Lower lobe of right lung (tissue), 2 donors: ENCODE measurements at regions not wholly inside any gene's neighbourhood (a gene's known extent, or its start where the extent isn't known, plus 50 kb on each side); places are given as distances from the start of the nearest gene placed in this dataset.

ENCODE experiments used
- ATAC-seq, 2 donors: fragments of 200-7000 bp; cut with Tn5 transposase; one replicate each; pipeline ENCODE4 v1.9.1; 2020 to 2022; ENCODE audit warnings: mild to moderate bottlenecking in 2 of 2, moderate library complexity in 2 of 2
- DNase-seq: peaks from one replicate; pipeline ENCODE4 v3.0.0-alpha.2; 2020
- H3K27ac ChIP-seq: fragments of 200-600 bp; one replicate; pipeline ENCODE4 v1.8.0; 2022
- H3K27me3 ChIP-seq: fragments of 200-600 bp; one replicate; pipeline ENCODE4 v1.8.0; 2022; ENCODE audit warnings: low read depth
- H3K36me3 ChIP-seq: fragments of 200-600 bp; one replicate; pipeline ENCODE4 v1.8.0; 2022; ENCODE audit warnings: mild to moderate bottlenecking
- H3K4me1 ChIP-seq: fragments of 200-600 bp; one replicate; pipeline ENCODE4 v1.8.0; 2022
- H3K4me3 ChIP-seq: fragments of 200-600 bp; one replicate; pipeline ENCODE4 v1.8.0; 2022; ENCODE audit warnings: mild to moderate bottlenecking
- H3K9me3 ChIP-seq: fragments of 200-600 bp; one replicate; pipeline ENCODE4 v1.8.0; 2022
- intact Hi-C: fragments of 100-400 bp; cut with DNase I; formaldehyde crosslinking; loops from one replicate; pipeline ENCODE4 v1.11.0; 2022
- TF ChIP-seq, protein P1 (sequence below): fragments of 200-600 bp; IDR thresholded peaks from one replicate; pipeline ENCODE4 v1.8.0; 2022; ENCODE audit warnings: antibody characterized with exemption, mild to moderate bottlenecking
- donor health status: DM: no; HTN: yes; CAD: no; lungs with severe emphysema.

- TF ChIP-seq, protein P1, sequence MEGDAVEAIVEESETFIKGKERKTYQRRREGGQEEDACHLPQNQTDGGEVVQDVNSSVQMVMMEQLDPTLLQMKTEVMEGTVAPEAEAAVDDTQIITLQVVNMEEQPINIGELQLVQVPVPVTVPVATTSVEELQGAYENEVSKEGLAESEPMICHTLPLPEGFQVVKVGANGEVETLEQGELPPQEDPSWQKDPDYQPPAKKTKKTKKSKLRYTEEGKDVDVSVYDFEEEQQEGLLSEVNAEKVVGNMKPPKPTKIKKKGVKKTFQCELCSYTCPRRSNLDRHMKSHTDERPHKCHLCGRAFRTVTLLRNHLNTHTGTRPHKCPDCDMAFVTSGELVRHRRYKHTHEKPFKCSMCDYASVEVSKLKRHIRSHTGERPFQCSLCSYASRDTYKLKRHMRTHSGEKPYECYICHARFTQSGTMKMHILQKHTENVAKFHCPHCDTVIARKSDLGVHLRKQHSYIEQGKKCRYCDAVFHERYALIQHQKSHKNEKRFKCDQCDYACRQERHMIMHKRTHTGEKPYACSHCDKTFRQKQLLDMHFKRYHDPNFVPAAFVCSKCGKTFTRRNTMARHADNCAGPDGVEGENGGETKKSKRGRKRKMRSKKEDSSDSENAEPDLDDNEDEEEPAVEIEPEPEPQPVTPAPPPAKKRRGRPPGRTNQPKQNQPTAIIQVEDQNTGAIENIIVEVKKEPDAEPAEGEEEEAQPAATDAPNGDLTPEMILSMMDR: no peak
- H3K36me3 ChIP-seq: no peaks in the 10 kb centered on the region
- no peaks in the 10 kb centered on the region for H3K4me1 ChIP-seq
- H3K9me3 ChIP-seq: no peaks in the 10 kb centered on the region
- no peak for ATAC-seq
- no peaks in the 10 kb centered on the region for H3K27me3 ChIP-seq
- intact Hi-C loops: no loop called here
- no peak for DNase-seq
- no peak overlapping the region for H3K27ac ChIP-seq
- H3K4me3 ChIP-seq: no peak overlapping the region
These were observed 257.5 kb upstream of the NCKAP5 start for GRCh38 chr2:133825778-133826177.

GRCh38 chr2:133828913-133829312 lies 260.6 kb upstream of the NCKAP5 start:
- intact Hi-C loops: no loop called here
- H3K27me3 ChIP-seq: no peaks in the 10 kb centered on the region
- no peak overlapping the region for H3K27ac ChIP-seq
- no peaks in the 10 kb centered on the region for H3K36me3 ChIP-seq
- DNase-seq (no peak), ATAC-seq (no peak)
- no peak overlapping the region for H3K4me3 ChIP-seq
- TF ChIP-seq, protein P1: no peak
- H3K4me1 ChIP-seq: no peaks in the 10 kb centered on the region
- no peaks in the 10 kb centered on the region for H3K9me3 ChIP-seq

DNA sequence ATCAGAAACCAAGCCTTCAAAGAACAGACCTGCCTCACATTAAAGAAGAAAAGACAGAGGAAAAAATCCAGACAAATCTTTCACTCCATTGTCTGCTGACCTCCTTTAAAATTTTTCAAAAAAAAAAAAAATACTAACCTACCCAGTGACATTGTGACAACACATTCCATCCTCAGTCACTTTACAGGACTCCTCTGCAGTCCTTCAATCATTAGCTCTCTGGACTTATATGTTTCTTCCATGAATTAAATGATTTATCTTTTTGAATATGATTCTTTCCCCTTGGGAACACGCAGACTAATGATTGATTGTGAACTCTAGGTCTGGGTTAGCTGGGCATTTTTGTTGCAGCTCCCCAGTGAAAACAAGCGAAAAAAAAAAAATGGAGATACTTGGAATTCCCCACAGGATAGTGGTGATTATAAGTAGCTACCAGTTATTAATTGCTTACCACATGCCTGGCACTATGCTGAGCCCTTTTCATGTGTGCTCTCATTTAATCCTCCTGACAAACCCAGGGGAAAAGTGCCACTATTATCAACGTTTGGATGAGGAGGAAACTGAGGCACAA lies 261.3 kb upstream of the NCKAP5 start:
- Histone ChIP-seq H3K4me3 (no peak overlapping the region), H3K9me3 (no peaks in the 10 kb centered on the region), H3K27ac (no peak overlapping the region), H3K36me3 (no peaks in the 10 kb centered on the region), H3K27me3 (no peaks in the 10 kb centered on the region), H3K4me1 (no peaks in the 10 kb centered on the region)
- TF ChIP-seq, protein P1: no peak
- DNase-seq (no peak), ATAC-seq (no peak)
- intact Hi-C loops: no loop called here

DNA sequence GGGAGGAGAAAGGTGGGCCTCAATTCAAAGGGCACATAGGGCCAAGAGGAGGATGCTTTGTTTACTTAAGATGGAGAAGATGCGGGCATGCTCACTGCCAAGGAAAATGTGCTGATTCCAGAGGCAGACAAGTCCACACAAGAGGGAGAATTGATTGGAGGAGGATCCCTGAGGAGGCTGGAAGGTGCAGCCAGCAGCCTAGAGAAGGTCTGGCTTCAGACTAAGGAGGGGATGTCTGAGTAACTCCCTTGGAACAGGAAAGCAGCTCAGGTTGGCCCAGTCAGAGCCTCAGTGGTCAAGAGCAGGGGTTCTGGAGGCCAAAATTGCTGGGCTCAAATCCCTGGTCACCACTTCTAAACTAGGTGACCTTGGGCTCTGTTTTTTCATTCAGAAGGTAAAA lies 265.5 kb upstream of the NCKAP5 start:
- no peak overlapping the region for H3K4me3 ChIP-seq
- no peak overlapping the region for H3K27ac ChIP-seq
- intact Hi-C loops: no loop called here
- peaks cover 3% of the 10 kb centered on the region for H3K27me3 ChIP-seq
- H3K36me3 ChIP-seq: no peaks in the 10 kb centered on the region
- ATAC-seq (no peak), DNase-seq (no peak)
- TF ChIP-seq, protein P1: no peak
- H3K9me3 ChIP-seq: no peaks in the 10 kb centered on the region
- no peaks in the 10 kb centered on the region for H3K4me1 ChIP-seq

- no peaks in the 10 kb centered on the region for H3K36me3 ChIP-seq
- intact Hi-C loops: no loop called here
- no peak for ATAC-seq
- DNase-seq: no peak
- H3K27ac ChIP-seq: no peak overlapping the region
- no peaks in the 10 kb centered on the region for H3K9me3 ChIP-seq
- H3K4me1 ChIP-seq: no peaks in the 10 kb centered on the region
- no peak overlapping the region for H3K4me3 ChIP-seq
- peaks cover 3% of the 10 kb centered on the region for H3K27me3 ChIP-seq
- TF ChIP-seq, protein P1: no peak
These were observed 267.8 kb upstream of the NCKAP5 start for GRCh38 chr2:133835821-133836619.
